IMR-90 (cell line): ENCODE measurements at regions not wholly inside any gene's neighbourhood (a gene's known extent, or its start where the extent isn't known, plus 50 kb on each side); places are given as distances from the start of the nearest gene placed in this dataset.

ENCODE experiments used
- BHLHE40 ChIP-seq: fragments of 150-350 bp; IDR thresholded peaks from 2 replicates; pipeline ENCODE4 v1.6.1; 2016; ENCODE audit warnings: mild to moderate bottlenecking, low read depth, low read length
- CHD1 ChIP-seq: IDR thresholded peaks from 2 replicates; pipeline ENCODE4 v1.6.1; 2012; ENCODE audit warnings: low read depth, low read length, improper control_type of control experiment
- POLR2A ChIP-seq: IDR thresholded peaks from 2 replicates; pipeline ENCODE4 v1.6.1; 2012; ENCODE audit warnings: mild to moderate bottlenecking, low read depth, low read length
- RAD21 ChIP-seq: IDR thresholded peaks from 2 replicates; pipeline ENCODE4 v1.6.1; 2012; ENCODE audit warnings: low read length, improper control_type of control experiment
- RCOR1 ChIP-seq: IDR thresholded peaks from 2 replicates; pipeline ENCODE4 v1.6.1; 2012; ENCODE audit warnings: mild to moderate bottlenecking, low read length, improper control_type of control experiment; ENCODE audit not compliant: insufficient replicate concordance
- RFX5 ChIP-seq: IDR thresholded peaks from 2 replicates; pipeline ENCODE4 v1.8.0; 2012; ENCODE audit warnings: low read depth, mild to moderate bottlenecking, low read length, moderate library complexity
- TF ChIP-seq, protein P1 (sequence below): conservative IDR thresholded peaks from 2 replicates; pipeline ENCODE4 v1.5.1; 2012; ENCODE audit warnings: mild to moderate bottlenecking, low read depth, low read length, improper control_type of control experiment
- TF ChIP-seq, protein P2 (sequence below): fragments of 150-350 bp; IDR thresholded peaks from 2 replicates; pipeline ENCODE4 v1.6.1; 2016; ENCODE audit warnings: low read depth, mild to moderate bottlenecking, low read length, moderate library complexity, borderline replicate concordance

DNA sequence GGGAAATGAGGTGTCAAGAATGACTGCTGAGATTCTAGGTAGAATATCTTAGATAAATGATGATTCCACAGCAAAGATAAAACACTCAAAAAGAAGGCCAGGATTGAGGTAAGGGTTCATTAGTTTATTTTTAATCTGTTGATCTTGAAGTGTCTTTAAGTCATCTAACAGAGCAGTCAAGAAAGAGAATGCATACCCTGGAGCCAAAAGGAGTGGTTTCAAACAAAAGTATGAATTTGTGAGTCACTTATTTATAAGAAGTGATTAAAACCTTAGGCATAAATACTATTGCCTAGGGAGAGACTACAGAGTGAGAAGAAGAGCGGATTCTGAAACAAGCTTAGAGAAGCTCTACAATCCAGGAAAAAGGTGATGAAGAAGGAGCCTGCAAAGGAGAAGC, 541.0 kb downstream of the DTWD2 start:
- TF ChIP-seq POLR2A (no peak), RAD21 (no peak), BHLHE40 (no peak), CHD1 (no peak), RFX5 (no peak), RCOR1 (no peak)
- TF ChIP-seq, protein P1, sequence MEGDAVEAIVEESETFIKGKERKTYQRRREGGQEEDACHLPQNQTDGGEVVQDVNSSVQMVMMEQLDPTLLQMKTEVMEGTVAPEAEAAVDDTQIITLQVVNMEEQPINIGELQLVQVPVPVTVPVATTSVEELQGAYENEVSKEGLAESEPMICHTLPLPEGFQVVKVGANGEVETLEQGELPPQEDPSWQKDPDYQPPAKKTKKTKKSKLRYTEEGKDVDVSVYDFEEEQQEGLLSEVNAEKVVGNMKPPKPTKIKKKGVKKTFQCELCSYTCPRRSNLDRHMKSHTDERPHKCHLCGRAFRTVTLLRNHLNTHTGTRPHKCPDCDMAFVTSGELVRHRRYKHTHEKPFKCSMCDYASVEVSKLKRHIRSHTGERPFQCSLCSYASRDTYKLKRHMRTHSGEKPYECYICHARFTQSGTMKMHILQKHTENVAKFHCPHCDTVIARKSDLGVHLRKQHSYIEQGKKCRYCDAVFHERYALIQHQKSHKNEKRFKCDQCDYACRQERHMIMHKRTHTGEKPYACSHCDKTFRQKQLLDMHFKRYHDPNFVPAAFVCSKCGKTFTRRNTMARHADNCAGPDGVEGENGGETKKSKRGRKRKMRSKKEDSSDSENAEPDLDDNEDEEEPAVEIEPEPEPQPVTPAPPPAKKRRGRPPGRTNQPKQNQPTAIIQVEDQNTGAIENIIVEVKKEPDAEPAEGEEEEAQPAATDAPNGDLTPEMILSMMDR = no peak
- TF ChIP-seq, protein P2, sequence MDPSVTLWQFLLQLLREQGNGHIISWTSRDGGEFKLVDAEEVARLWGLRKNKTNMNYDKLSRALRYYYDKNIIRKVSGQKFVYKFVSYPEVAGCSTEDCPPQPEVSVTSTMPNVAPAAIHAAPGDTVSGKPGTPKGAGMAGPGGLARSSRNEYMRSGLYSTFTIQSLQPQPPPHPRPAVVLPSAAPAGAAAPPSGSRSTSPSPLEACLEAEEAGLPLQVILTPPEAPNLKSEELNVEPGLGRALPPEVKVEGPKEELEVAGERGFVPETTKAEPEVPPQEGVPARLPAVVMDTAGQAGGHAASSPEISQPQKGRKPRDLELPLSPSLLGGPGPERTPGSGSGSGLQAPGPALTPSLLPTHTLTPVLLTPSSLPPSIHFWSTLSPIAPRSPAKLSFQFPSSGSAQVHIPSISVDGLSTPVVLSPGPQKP = no peak
